HCT116 (cell line): ENCODE measurements at regions not wholly inside any gene's neighbourhood (a gene's known extent, or its start where the extent isn't known, plus 50 kb on each side); places are given as distances from the start of the nearest gene placed in this dataset.

Source experiments
- ATAC-seq: fragments of 200-7000 bp; cut with Tn5 transposase; 2 replicates; pipeline ENCODE4 v1.9.1; 2020; ENCODE audit warnings: mild to moderate bottlenecking, moderate library complexity
- BruUV-seq: library from RNA; stranded (reverse); fragments of 400-500 nt; replicated peaks from 2 replicates; lab custom pipeline; 2021; lab: Mats Ljungman, UMichigan
- CTCF ChIA-PET: fragments of 300-600 bp; sonication (Branson Sonifier 250); formaldehyde crosslinking; loops from one replicate; lab custom pipeline; 2021; ENCODE audit warnings: antibody characterized with exemption; lab: Charles Lee
- POLR2A ChIA-PET: fragments of 300-600, 350-600 bp; sonication (Branson Sonifier 250); formaldehyde crosslinking; loops from one replicate; lab custom pipeline; 2021; ENCODE audit warnings: antibody characterized with exemption; lab: Charles Lee
- RAD21 ChIA-PET, 2 experiments: fragments of 300-600 bp; sonication (Branson Sonifier 250); formaldehyde crosslinking; loops; one replicate each; lab custom pipeline; 2023; ENCODE audit warnings: low total read pairs in 2 of 2; ENCODE audit not compliant: uncharacterized antibody in 2 of 2, unreplicated experiment in 2 of 2, low non-redundant PET in 1 of 2; lab: Charles Lee
- DNase-seq: peaks from one replicate; pipeline ENCODE4 v3.0.0-alpha.2; 2010; ENCODE audit warnings: low read depth, low spot score
- H2AFZ ChIP-seq: fragments of 200-600 bp; shearing (Covaris generic), sonication (generic); 2 replicates; pipeline ENCODE4 v1.6.1; 2017; ENCODE audit warnings: low read depth, mixed run types, mixed read lengths, antibody characterized with exemption, low read length; ENCODE audit not compliant: poor library complexity, severe bottlenecking
- H3K27ac ChIP-seq: 2 replicates; pipeline ENCODE4 v1.5.1; 2012; ENCODE audit warnings: low read depth, low read length
- H3K27me3 ChIP-seq: fragments of 200-600 bp; sonication (generic); 2 replicates; pipeline ENCODE4 v1.6.1; 2016; ENCODE audit warnings: mixed run types, low read length, mixed read lengths; ENCODE audit not compliant: insufficient read depth
- H3K36me3 ChIP-seq, 2 experiments: fragments of 200-500 bp in 1 of 2; fragments of 200-600 bp in 1 of 2; sonication (Bioruptor generic) in 1 of 2; sonication (generic) in 1 of 2; 2 replicates each; pipeline versions ENCODE4 v1.5.1 to v1.6.1; 2014 to 2016; ENCODE audit warnings: low read length in 2 of 2, inconsistent platforms in 1 of 2, mixed read lengths in 1 of 2, mixed run types in 1 of 2; ENCODE audit not compliant: insufficient read depth in 2 of 2, control insufficient read depth in 1 of 2
- H3K4me1 ChIP-seq, 2 experiments: fragments of 200-600 bp in 1 of 2; sonication (generic) in 1 of 2; 2 replicates each; pipeline versions ENCODE4 v1.5.1 to v1.6.1; 2012 to 2017; ENCODE audit warnings: low read length in 2 of 2, inconsistent platforms in 1 of 2, mild to moderate bottlenecking in 1 of 2, mixed read lengths in 1 of 2, mixed run types in 1 of 2, moderate library complexity in 1 of 2; ENCODE audit not compliant: insufficient read depth in 2 of 2, control insufficient read depth in 1 of 2
- H3K4me2 ChIP-seq: fragments of 200-600 bp; sonication (generic); 2 replicates; pipeline ENCODE4 v1.6.1; 2017; ENCODE audit warnings: mixed run types, low read length, mixed read lengths
- H3K4me3 ChIP-seq, 2 experiments: fragments of 200-600 bp in 1 of 2; sonication (generic) in 1 of 2; replicated peaks in 1 of 2; 2 replicates each; pipeline ENCODE4 v1.5.1; 2011 to 2016; ENCODE audit warnings: low read length in 2 of 2, control low read depth in 1 of 2, low read depth in 1 of 2, mild to moderate bottlenecking in 1 of 2, mixed read lengths in 1 of 2, mixed run types in 1 of 2
- H3K79me2 ChIP-seq: fragments of 200-600 bp; sonication (generic); 2 replicates; pipeline ENCODE4 v1.6.1; 2017; ENCODE audit warnings: mild to moderate bottlenecking, mixed run types, low read length, moderate library complexity, mixed read lengths; ENCODE audit not compliant: insufficient read depth
- H3K9ac ChIP-seq: fragments of 200-600 bp; sonication (generic); 2 replicates; pipeline ENCODE4 v1.6.1; 2016; ENCODE audit warnings: low read length, mixed read lengths
- H3K9me2 ChIP-seq: fragments of 200-600 bp; sonication (generic), shearing (Covaris generic); 2 replicates; pipeline ENCODE4 v1.6.1; 2017; ENCODE audit warnings: mixed run types, mild to moderate bottlenecking, moderate library complexity; ENCODE audit not compliant: insufficient read depth
- H3K9me3 ChIP-seq, 2 experiments: fragments of 200-500 bp in 1 of 2; fragments of 200-600 bp in 1 of 2; sonication (Bioruptor generic) in 1 of 2; sonication (generic) in 1 of 2; 2 replicates each; pipeline ENCODE4 v1.6.1; 2014 to 2017; ENCODE audit warnings: low read length in 2 of 2, mixed read lengths in 2 of 2, inconsistent platforms in 1 of 2, low read depth in 1 of 2, mild to moderate bottlenecking in 1 of 2, mixed run types in 1 of 2, moderate library complexity in 1 of 2; ENCODE audit not compliant: control insufficient read depth in 1 of 2, insufficient read depth in 1 of 2
- H4K20me1 ChIP-seq: fragments of 200-600 bp; sonication (generic), shearing (Covaris generic); 2 replicates; pipeline ENCODE4 v1.6.1; 2017; ENCODE audit warnings: mixed run types, mild to moderate bottlenecking, moderate library complexity; ENCODE audit not compliant: insufficient read depth
- CEBPB ChIP-seq: IDR thresholded peaks from 2 replicates; pipeline ENCODE4 v1.6.1; 2012; ENCODE audit warnings: low read depth
- CTCF ChIP-seq, 3 experiments: fragments of 200-600 bp in 1 of 3; sonication (generic) in 1 of 3; IDR thresholded peaks in 2 of 3; conservative IDR thresholded peaks in 1 of 3; 2 replicates each; pipeline ENCODE4 v1.5.1; 2012 to 2017; ENCODE audit warnings: low read depth in 2 of 3, low read length in 2 of 3, antibody characterized with exemption in 1 of 3, borderline replicate concordance in 1 of 3, control low read depth in 1 of 3, mild to moderate bottlenecking in 1 of 3, mixed read lengths in 1 of 3, mixed run types in 1 of 3, moderate library complexity in 1 of 3; ENCODE audit not compliant: insufficient read depth in 1 of 3
- EGR1 ChIP-seq: IDR thresholded peaks from 2 replicates; pipeline ENCODE4 v1.6.1; 2012; ENCODE audit warnings: low read depth
- ELF1 ChIP-seq: IDR thresholded peaks from 2 replicates; pipeline ENCODE4 v1.6.1; 2012; ENCODE audit warnings: low read depth, borderline replicate concordance
- EZH2 ChIP-seq: fragments of 200-600 bp; sonication (generic); IDR thresholded peaks from 2 replicates; pipeline ENCODE4 v1.6.1; 2017; ENCODE audit warnings: antibody characterized with exemption, mixed run types
- EZH2phosphoT487 ChIP-seq: fragments of 200-600 bp; IDR thresholded peaks from 2 replicates; pipeline ENCODE4 v1.6.1; 2018; ENCODE audit warnings: antibody characterized with exemption, borderline replicate concordance
- FOSL1 ChIP-seq: IDR thresholded peaks from 2 replicates; pipeline ENCODE4 v1.6.1; 2012; ENCODE audit warnings: low read depth
- JUND ChIP-seq: IDR thresholded peaks from 2 replicates; pipeline ENCODE4 v1.6.1; 2012
- MAX ChIP-seq: IDR thresholded peaks from 2 replicates; pipeline ENCODE4 v1.6.1; 2012
- POLR2A ChIP-seq: IDR thresholded peaks from 2 replicates; pipeline ENCODE4 v1.7.0; 2011; ENCODE audit warnings: borderline replicate concordance; ENCODE audit not compliant: insufficient read depth, insufficient read length; ENCODE audit errors: extremely low read depth
- RAD21 ChIP-seq: IDR thresholded peaks from 2 replicates; pipeline ENCODE4 v1.6.1; 2012; ENCODE audit warnings: low read depth, mild to moderate bottlenecking
- SIN3A ChIP-seq: IDR thresholded peaks from 2 replicates; pipeline ENCODE4 v1.6.1; 2012; ENCODE audit warnings: low read depth
- SP1 ChIP-seq: IDR thresholded peaks from 2 replicates; pipeline ENCODE4 v1.6.1; 2012; ENCODE audit warnings: low read depth
- SRF ChIP-seq: IDR thresholded peaks from 2 replicates; pipeline ENCODE4 v1.6.1; 2012; ENCODE audit warnings: low read depth
- TCF7L2 ChIP-seq: IDR thresholded peaks from 2 replicates; pipeline ENCODE4 v1.7.0; 2011; ENCODE audit warnings: borderline replicate concordance, inconsistent platforms; ENCODE audit not compliant: insufficient read depth, insufficient read length; ENCODE audit errors: extremely low read depth
- YY1 ChIP-seq: IDR thresholded peaks from 2 replicates; pipeline ENCODE4 v1.6.1; 2011; ENCODE audit warnings: low read length, low read depth, moderate library complexity, mild to moderate bottlenecking; ENCODE audit not compliant: insufficient replicate concordance; ENCODE audit errors: extremely low read depth
- ZBTB33 ChIP-seq: IDR thresholded peaks from 2 replicates; pipeline ENCODE4 v1.6.1; 2011; ENCODE audit warnings: mild to moderate bottlenecking, low read length, moderate library complexity; ENCODE audit not compliant: insufficient replicate concordance; ENCODE audit errors: extremely low read depth
- ZFX ChIP-seq: fragments of 450-650 bp; IDR thresholded peaks from 2 replicates; pipeline ENCODE4 v1.6.1; 2017
- ZNF274 ChIP-seq: fragments of 200-500 bp; sonication (Bioruptor generic); IDR thresholded peaks from 2 replicates; pipeline ENCODE4 v1.6.1; 2014; ENCODE audit warnings: mild to moderate bottlenecking, low read depth, low read length, inconsistent platforms
- intact Hi-C: fragments of 100-400 bp; cut with micrococcal nuclease; formaldehyde crosslinking; loops from 2 replicates; pipeline ENCODE4 v1.10.0; 2022

GRCh38 chr1:217052196-217052595 is 329.0 kb upstream of the ESRRG start:
- Histone ChIP-seq H3K4me3 (no peak overlapping the region), H3K4me2 (no peak overlapping the region), H3K4me1 (no peaks in the 10 kb centered on the region), H3K9ac (no peak overlapping the region), H3K36me3 (no peaks in the 10 kb centered on the region), H3K9me3 (no peaks in the 10 kb centered on the region), H2AFZ (no peak overlapping the region), H4K20me1 (no peaks in the 10 kb centered on the region), H3K9me2 (no peaks in the 10 kb centered on the region), H3K79me2 (no peaks in the 10 kb centered on the region), H3K27me3 (no peaks in the 10 kb centered on the region), H3K27ac (no peak overlapping the region)
- DNase-seq (no peak), ATAC-seq (no peak)
- no peak for TF ChIP-seq POLR2A
- TF ChIP-seq SIN3A: no peak
- TF ChIP-seq SP1: no peak
- TF ChIP-seq RAD21: no peak
- TF ChIP-seq EGR1: no peak
- TF ChIP-seq ZBTB33: no peak
- TF ChIP-seq JUND: no peak
- no peak for TF ChIP-seq CEBPB
- TF ChIP-seq ZFX: no peak
- no peak for TF ChIP-seq YY1
- no peak for TF ChIP-seq SRF
- TF ChIP-seq MAX: no peak
- no peak for TF ChIP-seq CTCF (IDR thresholded peaks at IDR 0.05 in 2 of 3, conservative IDR thresholded peaks at IDR 0.05 in 1 of 3; ENCODE audit: borderline replicate concordance in 1 of 3, insufficient read depth in 1 of 3, low read depth in 2 of 3, low read length in 2 of 3)
- TF ChIP-seq EZH2phosphoT487: no peak
- no peak for TF ChIP-seq FOSL1
- TF ChIP-seq ZNF274: no peak
- no peak for TF ChIP-seq ELF1
- TF ChIP-seq EZH2: no peak
- no peak for TF ChIP-seq TCF7L2
- intact Hi-C loops: no loop called here
- POLR2A ChIA-PET: no interaction called here
- RAD21 ChIA-PET: no interaction called here
- BruUV-seq: no TSS peak
- CTCF ChIA-PET: no interaction called here
